Lower leg skin (tissue), 4 donors: ENCODE measurements at regions not wholly inside any gene's neighbourhood (a gene's known extent, or its start where the extent isn't known, plus 50 kb on each side); places are given as distances from the start of the nearest gene placed in this dataset.

ENCODE experiments used
- DNase-seq, 2 donors: peaks; one replicate each; pipeline ENCODE4 v3.0.0-alpha.2; 2019; ENCODE audit warnings: low spot score in 2 of 2
- H3K4me3 ChIP-seq: fragments of 200-600 bp; sonication (generic); 2 replicates; pipeline ENCODE4 v1.5.1; 2017; ENCODE audit warnings: mild to moderate bottlenecking, low read depth; ENCODE audit not compliant: poor library complexity, severe bottlenecking
- CTCF ChIP-seq, 3 donors: fragments of 450-650 bp; IDR thresholded peaks; one replicate each; pipeline ENCODE4 v1.5.1; 2016; ENCODE audit warnings: antibody characterized with exemption in 3 of 3, mild to moderate bottlenecking in 3 of 3, moderate library complexity in 2 of 3
- POLR2A ChIP-seq, 2 donors: fragments of 450-650 bp; IDR thresholded peaks; one replicate each; pipeline ENCODE4 v1.6.1; 2016 to 2017; ENCODE audit warnings: antibody characterized with exemption in 2 of 2, mild to moderate bottlenecking in 1 of 2, moderate library complexity in 1 of 2
- WGBS, 2 donors: methylation state at CpG; one replicate each; pipeline ENCODE4 v1.1.5; 2018; 5-methylcytosine and 5-hydroxymethylcytosine counted together
- intact Hi-C: fragments of 100-400 bp; cut with DNase I; formaldehyde crosslinking; loops from one replicate; pipeline ENCODE4 v1.15.0; 2023; ENCODE audit warnings: low total_unique reads

- TF ChIP-seq CTCF (IDR thresholded peaks at IDR 0.05) (no peak), POLR2A (IDR thresholded peaks at IDR 0.05) (no peak)
- intact Hi-C loops = no loop called here
- DNase-seq = no peak
- H3K4me3 ChIP-seq = no peak overlapping the region
Observed at GRCh38 chr21:20592463-20592862, 405.7 kb upstream of the NCAM2 start.

DNA sequence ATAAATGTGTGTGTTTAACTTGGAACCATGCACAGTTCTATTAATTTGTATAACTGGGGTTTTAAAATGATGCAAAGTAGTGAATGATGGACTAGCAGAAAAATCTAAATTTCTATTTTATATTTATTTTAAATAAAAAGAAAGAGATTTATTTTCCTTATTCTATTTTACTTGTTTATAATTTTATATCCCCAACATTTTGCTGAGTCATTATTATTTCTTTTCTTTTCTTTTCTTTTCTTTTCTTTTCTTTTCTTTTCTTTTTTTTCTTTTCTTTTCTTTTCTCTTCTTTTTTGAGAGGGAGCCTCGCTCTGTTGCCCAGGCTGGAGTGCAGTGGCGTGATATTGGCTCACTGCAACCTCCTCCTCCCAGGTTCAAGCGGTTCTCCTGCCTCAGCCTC lies 395.0 kb upstream of the NCAM2 start:
- no peak overlapping the region for H3K4me3 ChIP-seq
- intact Hi-C loops = no loop called here
- TF ChIP-seq CTCF (IDR thresholded peaks at IDR 0.05) (no peak), POLR2A (IDR thresholded peaks at IDR 0.05) (no peak)
- no peak for DNase-seq
- WGBS, 2 donors = 86 to 95% methylated on average over 3 of the region's 3 CpGs

DNA sequence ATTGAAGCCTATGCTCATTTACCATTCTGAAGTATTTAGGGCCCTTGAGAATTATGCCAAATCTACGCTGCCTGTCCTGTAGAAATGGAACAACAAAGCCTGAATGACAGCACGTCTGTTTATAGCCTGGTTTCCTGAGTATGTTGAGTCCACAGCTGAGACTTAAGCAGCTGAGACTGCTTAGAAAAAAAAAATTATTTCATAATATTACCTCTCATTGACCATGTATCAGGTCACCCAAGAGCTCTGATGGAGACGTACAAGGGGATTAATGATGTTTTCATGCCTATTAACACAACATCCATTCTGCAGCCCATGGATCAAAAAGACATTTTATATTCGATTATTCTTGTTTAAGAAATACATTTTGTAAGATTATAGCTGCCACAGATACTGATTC lies 387.2 kb upstream of the NCAM2 start:
- TF ChIP-seq CTCF (IDR thresholded peaks at IDR 0.05) (no peak), POLR2A (IDR thresholded peaks at IDR 0.05) (no peak)
- 81 to 83% methylated on average over 4 of the region's 4 CpGs for WGBS, 2 donors
- no peak overlapping the region for H3K4me3 ChIP-seq
- no peak for DNase-seq
- intact Hi-C loops = no loop called here

GRCh38 chr21:20613654-20614053 lies 384.6 kb upstream of the NCAM2 start:
- no peak for DNase-seq
- 30 to 56% methylated on average over 2 of the region's 2 CpGs for WGBS, 2 donors
- TF ChIP-seq POLR2A (IDR thresholded peaks at IDR 0.05) (no peak), CTCF (IDR thresholded peaks at IDR 0.05) (no peak)
- intact Hi-C loops = no loop called here
- H3K4me3 ChIP-seq = no peak overlapping the region

GRCh38 chr21:20617130-20617529 lies 381.1 kb upstream of the NCAM2 start:
- no peak for DNase-seq
- 50 to 52% methylated on average over 6 of the region's 6 CpGs for WGBS, 2 donors
- H3K4me3 ChIP-seq = no peak overlapping the region
- TF ChIP-seq CTCF (IDR thresholded peaks at IDR 0.05) (no peak), POLR2A (IDR thresholded peaks at IDR 0.05) (no peak)
- intact Hi-C loops = no loop called here

- no peak overlapping the region for H3K4me3 ChIP-seq
- intact Hi-C loops = no loop called here
- TF ChIP-seq CTCF (IDR thresholded peaks at IDR 0.05) = no peak
- no peak for TF ChIP-seq POLR2A (IDR thresholded peaks at IDR 0.05)
- WGBS, 2 donors = 66 to 76% methylated on average over 3 of the region's 3 CpGs
- DNase-seq = no peak
Observed at GRCh38 chr21:20618878-20619277, 379.3 kb upstream of the NCAM2 start.
